ENCODE measurements at regions not wholly inside any gene's neighbourhood (a gene's known extent, or its start where the extent isn't known, plus 50 kb on each side); places are given as distances from the start of the nearest gene placed in this dataset.

- no peak for TF ChIP-seq EP300 (IDR thresholded peaks at IDR 0.05; ENCODE audit: borderline replicate concordance)
- TF ChIP-seq TAF1 (IDR thresholded peaks at IDR 0.05; ENCODE audit: low read depth), result no peak
- TF ChIP-seq EGR1 (IDR thresholded peaks at IDR 0.05), result no peak
- no peak for TF ChIP-seq USF1 (IDR thresholded peaks at IDR 0.05)
- no peak for TF ChIP-seq FOXM1 (IDR thresholded peaks at IDR 0.05; ENCODE audit: borderline replicate concordance, low read depth)
- TF ChIP-seq CREB1 (IDR thresholded peaks at IDR 0.05; ENCODE audit: low read depth), result no peak
- TF ChIP-seq NFIC (IDR thresholded peaks at IDR 0.05), result no peak
- no peak for TF ChIP-seq YY1 (IDR thresholded peaks at IDR 0.05; ENCODE audit: low read depth)
These were observed 354.6 kb downstream of the LRRC70 start for GRCh38 chr5:62933261-62933660.
